Loucy (cell line): ENCODE measurements at regions not wholly inside any gene's neighbourhood (a gene's known extent, or its start where the extent isn't known, plus 50 kb on each side); places are given as distances from the start of the nearest gene placed in this dataset.

ENCODE experiments used
- CTCF ChIP-seq: fragments of 200-600 bp; sonication (generic); conservative IDR thresholded peaks from 2 replicates; pipeline ENCODE4 v1.5.1; 2014; ENCODE audit warnings: mild to moderate bottlenecking, antibody characterized with exemption, low read length
- EZH2phosphoT487 ChIP-seq: fragments of 200-600 bp; IDR thresholded peaks from 2 replicates; pipeline ENCODE4 v1.6.1; 2018; ENCODE audit warnings: antibody characterized with exemption, mild to moderate bottlenecking, moderate library complexity, borderline replicate concordance

- TF ChIP-seq CTCF: no peak
- no peak for TF ChIP-seq EZH2phosphoT487
Observed at GRCh38 chr1:90382161-90382560, 334.9 kb downstream of the BARHL2 start.
